GM12878 (cell line): ENCODE measurements at regions not wholly inside any gene's neighbourhood (a gene's known extent, or its start where the extent isn't known, plus 50 kb on each side); places are given as distances from the start of the nearest gene placed in this dataset.
A peak's percentile ranks its signal among the peaks of the same experiment; 100 is the strongest.

Experiments
- ATAC-seq: fragments of 200-7000 bp; cut with Tn5 transposase; 3 replicates; pipeline ENCODE4 v1.9.1; 2020; ENCODE audit warnings: mild to moderate bottlenecking, moderate library complexity
- BruUV-seq: library from RNA; stranded (reverse); fragments of 400-500 nt; replicated peaks from 2 replicates; lab custom pipeline; 2021; lab: Mats Ljungman, UMichigan
- CTCF ChIA-PET: fragments of 300-600 bp; sonication (Branson Sonifier 250); formaldehyde crosslinking; extraction: SDS; loops from one replicate; lab custom pipeline; 2021; ENCODE audit warnings: inconsistent platforms; lab: Yijun Ruan, JAX
- POLR2A ChIA-PET: fragments of 350-600 bp; formaldehyde crosslinking; extraction: SDS; loops from one replicate; lab custom pipeline; 2021; ENCODE audit warnings: inconsistent platforms; lab: Charles Lee
- RAD21 ChIA-PET: fragments of 300-600 bp; sonication (Branson Sonifier 250); formaldehyde crosslinking; loops from one replicate; lab custom pipeline; 2023; ENCODE audit warnings: antibody characterized with exemption; ENCODE audit not compliant: unreplicated experiment; lab: Charles Lee
- SMC1A ChIA-PET: fragments of 300-600 bp; sonication (Branson Sonifier 250); formaldehyde crosslinking; loops from one replicate; lab custom pipeline; 2023; ENCODE audit not compliant: unreplicated experiment, uncharacterized antibody; lab: Charles Lee
- DNase-seq: peaks from one replicate; pipeline ENCODE4 v3.0.0-alpha.2; 2011; ENCODE audit warnings: low read depth, low spot score
- FAIRE-seq: peaks from 3 replicates; lab custom pipeline; 2011; peaks lifted over from hg19 to GRCh38; lab: Jason Lieb, UNC
- H2AFZ ChIP-seq: 2 replicates; pipeline ENCODE4 v1.6.0; 2011; ENCODE audit warnings: low read depth, low read length, control low read depth; ENCODE audit not compliant: control insufficient read depth
- H3K27ac ChIP-seq: 2 replicates; pipeline ENCODE4 v1.5.1; 2011; ENCODE audit warnings: control low read depth; ENCODE audit not compliant: control insufficient read depth, insufficient read depth
- H3K27me3 ChIP-seq, 2 experiments: replicated peaks in 1 of 2; 2 replicates each; pipeline versions ENCODE4 v1.6.0 to v1.6.1; 2011; ENCODE audit warnings: low read length in 1 of 2; ENCODE audit not compliant: control insufficient read depth in 2 of 2, insufficient read depth in 2 of 2
- H3K36me3 ChIP-seq, 2 experiments: 2 replicates each; pipeline ENCODE4 v1.5.1; 2011; ENCODE audit warnings: low read length in 1 of 2; ENCODE audit not compliant: control insufficient read depth in 2 of 2, insufficient read depth in 2 of 2
- H3K4me1 ChIP-seq: 2 replicates; pipeline ENCODE4 v1.6.1; 2011; ENCODE audit warnings: mild to moderate bottlenecking, low read length, moderate library complexity, mixed read lengths; ENCODE audit not compliant: control insufficient read depth, insufficient read depth
- H3K4me2 ChIP-seq: 2 replicates; pipeline ENCODE4 v1.6.0; 2011; ENCODE audit warnings: control low read depth; ENCODE audit not compliant: control insufficient read depth, insufficient read depth
- H3K4me3 ChIP-seq: fragments of 200-600 bp; sonication (generic); 2 replicates; pipeline ENCODE4 v1.5.1; 2016
- H3K79me2 ChIP-seq: 2 replicates; pipeline ENCODE4 v1.6.0; 2011; ENCODE audit warnings: low read length; ENCODE audit not compliant: control insufficient read depth, insufficient read depth
- H3K9ac ChIP-seq: 2 replicates; pipeline ENCODE4 v1.8.0; 2011; ENCODE audit warnings: low read length, control low read depth, mixed read lengths; ENCODE audit not compliant: control insufficient read depth, insufficient read depth
- H3K9me3 ChIP-seq: replicated peaks from 3 replicates; pipeline ENCODE4 v1.5.1; 2011; ENCODE audit warnings: mild to moderate bottlenecking, low read length; ENCODE audit not compliant: control insufficient read depth, insufficient read depth
- H4K20me1 ChIP-seq: 2 replicates; pipeline ENCODE4 v1.6.0; 2011; ENCODE audit not compliant: control insufficient read depth, insufficient read depth
- ATF7 ChIP-seq: fragments of 450-650 bp; IDR thresholded peaks from 2 replicates; pipeline ENCODE4 v1.6.1; 2016; ENCODE audit warnings: low read depth, mild to moderate bottlenecking
- BHLHE40 ChIP-seq, 2 experiments: fragments of 450-650 bp in 1 of 2; IDR thresholded peaks; 2 replicates each; pipeline ENCODE4 v1.6.1; 2011 to 2017; ENCODE audit warnings: low read depth in 2 of 2, borderline replicate concordance in 1 of 2, improper control_type of control experiment in 1 of 2, low read length in 1 of 2, mild to moderate bottlenecking in 1 of 2
- CHD2 ChIP-seq: IDR thresholded peaks from 2 replicates; pipeline ENCODE4 v1.6.1; 2011; ENCODE audit warnings: low read depth, low read length, improper control_type of control experiment, borderline replicate concordance
- E4F1 ChIP-seq: fragments of 450-650 bp; IDR thresholded peaks from 2 replicates; pipeline ENCODE4 v1.6.1; 2018; ENCODE audit warnings: borderline replicate concordance, mild to moderate bottlenecking; ENCODE audit not compliant: partially characterized antibody
- EZH2 ChIP-seq: IDR thresholded peaks from 2 replicates; pipeline ENCODE4 v1.6.1; 2012; ENCODE audit warnings: low read depth, mild to moderate bottlenecking, control low read depth, inconsistent platforms, low read length, borderline replicate concordance; ENCODE audit not compliant: control insufficient read depth
- HDGF ChIP-seq: fragments of 450-650 bp; IDR thresholded peaks from 2 replicates; pipeline ENCODE4 v1.6.1; 2016; ENCODE audit warnings: antibody characterized with exemption
- MTA3 ChIP-seq: IDR thresholded peaks from 2 replicates; pipeline ENCODE4 v1.6.1; 2012; ENCODE audit warnings: low read length, inconsistent platforms, borderline replicate concordance
- NFYA ChIP-seq: IDR thresholded peaks from 2 replicates; pipeline ENCODE4 v1.6.1; 2011; ENCODE audit warnings: low read depth, mild to moderate bottlenecking, low read length, improper control_type of control experiment, borderline replicate concordance
- REST ChIP-seq: IDR thresholded peaks from 2 replicates; pipeline ENCODE4 v1.6.1; 2012; ENCODE audit warnings: mild to moderate bottlenecking, low read depth, low read length
- SMC3 ChIP-seq: IDR thresholded peaks from 2 replicates; pipeline ENCODE4 v1.6.1; 2011; ENCODE audit warnings: low read length, improper control_type of control experiment, borderline replicate concordance
- SPI1 ChIP-seq: IDR thresholded peaks from 2 replicates; pipeline ENCODE4 v1.6.1; 2011; ENCODE audit warnings: low read depth, mild to moderate bottlenecking, low read length, moderate library complexity, borderline replicate concordance; ENCODE audit not compliant: insufficient read depth
- STAT3 ChIP-seq: IDR thresholded peaks from 2 replicates; pipeline ENCODE4 v1.6.1; 2011; ENCODE audit warnings: low read depth, low read length, improper control_type of control experiment
- WGBS: methylation state at CpG from one replicate; pipeline ENCODE4 v1.1.6; 2016; ENCODE audit warnings: low lambda C conversion rate; ENCODE audit not compliant: insufficient replicate concordance, insufficient coverage; ENCODE audit errors: missing lambda C conversion rate; 5-methylcytosine and 5-hydroxymethylcytosine counted together
- in situ Hi-C: fragments of 300-500 bp; cut with MboI; formaldehyde crosslinking; loops from 9 replicates; pipeline ENCODE4 v1.14.3; 2018; ENCODE audit warnings: mixed read lengths
- intact Hi-C: fragments of 100-400 bp; cut with micrococcal nuclease; formaldehyde crosslinking; loops from one replicate; pipeline ENCODE4 v1.14.2; 2022; ENCODE audit not compliant: unreplicated experiment

GRCh38 chr15:39310633-39311032, 270.2 kb upstream of the THBS1 start:
- H3K27me3 ChIP-seq = no peaks in the 10 kb centered on the region
- RAD21 ChIA-PET = no interaction called here
- no peaks in the 10 kb centered on the region for H3K9me3 ChIP-seq
- H3K79me2 ChIP-seq = no peaks in the 10 kb centered on the region
- in situ Hi-C loops = no loop called here
- no peaks in the 10 kb centered on the region for H3K36me3 ChIP-seq
- no TSS peak for BruUV-seq
- no peaks in the 10 kb centered on the region for H3K4me1 ChIP-seq
- no peak overlapping the region for H3K9ac ChIP-seq
- H3K4me2 ChIP-seq = no peak overlapping the region
- TF ChIP-seq EZH2 (no peak), ATF7 (no peak), CHD2 (no peak), MTA3 (no peak), HDGF (no peak)
- POLR2A ChIA-PET = no interaction called here
- H2AFZ ChIP-seq = no peak overlapping the region
- no peak overlapping the region for H3K27ac ChIP-seq
- CTCF ChIA-PET = no interaction called here
- no peaks in the 10 kb centered on the region for H4K20me1 ChIP-seq
- SMC1A ChIA-PET = interaction anchor here (1.2 kb wide), 1 partner anchor 16 kb away, joined by 3 read pairs; no protein-coding TSS in a partner anchor
- WGBS = 11% methylated on average over 3 of the region's 3 CpGs
- DNase-seq (no peak), ATAC-seq (no peak), FAIRE-seq (no peak)
- no peak overlapping the region for H3K4me3 ChIP-seq
- intact Hi-C loops = loop anchor here (10.0 kb wide), 1 partner anchor 64 kb away; no protein-coding TSS in a partner anchor

GRCh38 chr15:39312984-39313383, 267.9 kb upstream of the THBS1 start:
- intact Hi-C loops = loop anchor here (2.0 to 10.0 kb wide), 2 partner anchors 62 to 268 kb away; partner anchors contain the start of gene THBS1
- Histone ChIP-seq H3K36me3 (no peaks in the 10 kb centered on the region), H2AFZ (no peak overlapping the region), H3K4me3 (no peak overlapping the region), H3K9ac (no peak overlapping the region), H3K27me3 (no peaks in the 10 kb centered on the region), H3K79me2 (no peaks in the 10 kb centered on the region), H3K4me2 (no peak overlapping the region), H3K4me1 (no peaks in the 10 kb centered on the region), H3K9me3 (no peaks in the 10 kb centered on the region; the same call in 2 of the 3 replicates), H4K20me1 (no peaks in the 10 kb centered on the region), H3K27ac (no peak overlapping the region)
- FAIRE-seq (no peak), ATAC-seq (peak; percentile 88), DNase-seq (no peak)
- WGBS = 21% methylated on average over 3 of the region's 3 CpGs
- in situ Hi-C loops = no loop called here
- ChIA-PET RAD21 (no interaction called here), CTCF (interaction anchor here (0.7 to 1.5 kb wide), 4 partner anchors 11 to 442 kb away, joined by 3 to 8 read pairs (median 3); no protein-coding TSS in a partner anchor), SMC1A (interaction anchor here (0.9 to 1.0 kb wide), 2 partner anchors 266 to 267 kb away, joined by 3 read pairs; no protein-coding TSS in a partner anchor), POLR2A (no interaction called here)
- BruUV-seq = no TSS peak
- TF ChIP-seq NFYA = no peak
- TF ChIP-seq SMC3 = peak; percentile 40; the same call in 1 of the 2 replicates
- no peak for TF ChIP-seq REST
- TF ChIP-seq STAT3 = no peak
- no peak for TF ChIP-seq BHLHE40 (IDR thresholded peaks at IDR 0.05; ENCODE audit: borderline replicate concordance in 1 of 2, low read depth in 2 of 2, low read length in 1 of 2)
- TF ChIP-seq E4F1 = no peak
- TF ChIP-seq SPI1 = peak; percentile 80
